IMR-90 (cell line): ENCODE measurements at regions not wholly inside any gene's neighbourhood (a gene's known extent, or its start where the extent isn't known, plus 50 kb on each side); places are given as distances from the start of the nearest gene placed in this dataset.

Experiments used
- ATAC-seq: fragments of 200-7000 bp; cut with Tn5 transposase; 2 replicates; pipeline ENCODE4 v1.9.1; 2020; ENCODE audit warnings: low read depth, mild to moderate bottlenecking, moderate library complexity
- BruUV-seq: library from RNA; stranded (reverse); fragments of 400-500 nt; replicated peaks from 2 replicates; lab custom pipeline; 2021; lab: Mats Ljungman, UMichigan
- CTCF ChIA-PET: fragments of 300-600 bp; formaldehyde crosslinking; extraction: SDS; loops from one replicate; lab custom pipeline; 2021; ENCODE audit warnings: antibody characterized with exemption; lab: Yijun Ruan, JAX
- POLR2A ChIA-PET: fragments of 300-600 bp; sonication (Branson Sonifier 250); formaldehyde crosslinking; loops from one replicate; lab custom pipeline; 2022; ENCODE audit warnings: antibody characterized with exemption; ENCODE audit not compliant: unreplicated experiment; lab: Charles Lee
- DNase-seq: peaks from one replicate; pipeline ENCODE4 v3.0.0; 2013
- H2AFZ ChIP-seq: replicated peaks from 2 replicates; pipeline ENCODE3; 2013; ENCODE audit warnings: low read length, mild to moderate bottlenecking; ENCODE audit not compliant: poor library complexity
- H2AK5ac ChIP-seq: 2 replicates; pipeline ENCODE4 v1.6.1; 2013; ENCODE audit warnings: low read depth, low read length, inconsistent platforms
- H2AK9ac ChIP-seq: replicated peaks from 2 replicates; pipeline ENCODE3; 2013; ENCODE audit warnings: mild to moderate bottlenecking, low read depth, low read length, moderate library complexity; ENCODE audit not compliant: poor library complexity
- H2BK120ac ChIP-seq: 2 replicates; pipeline ENCODE4 v1.6.1; 2013; ENCODE audit warnings: low read depth, low read length, inconsistent platforms
- H2BK15ac ChIP-seq: 3 replicates; pipeline ENCODE4 v1.6.1; 2013; ENCODE audit warnings: low read depth, low read length, inconsistent platforms
- H2BK20ac ChIP-seq: 2 replicates; pipeline ENCODE4 v1.6.1; 2013; ENCODE audit warnings: low read depth, mild to moderate bottlenecking, inconsistent platforms, low read length, moderate library complexity
- H2BK5ac ChIP-seq: 2 replicates; pipeline ENCODE4 v1.6.1; 2013; ENCODE audit warnings: mild to moderate bottlenecking, low read depth, low read length, inconsistent platforms; ENCODE audit not compliant: poor library complexity, severe bottlenecking
- H3K14ac ChIP-seq: replicated peaks from 2 replicates; pipeline ENCODE4 v1.6.1; 2013; ENCODE audit warnings: low read depth, low read length, inconsistent platforms
- H3K18ac ChIP-seq: 2 replicates; pipeline ENCODE4 v1.6.1; 2013; ENCODE audit warnings: low read depth, low read length, control low read depth
- H3K23ac ChIP-seq: 2 replicates; pipeline ENCODE4 v1.6.1; 2013; ENCODE audit warnings: low read depth, low read length, inconsistent platforms
- H3K27ac ChIP-seq: 2 replicates; pipeline ENCODE4 v1.5.1; 2013; ENCODE audit warnings: mild to moderate bottlenecking, control low read depth, low read length; ENCODE audit not compliant: insufficient read depth
- H3K27me3 ChIP-seq: 2 replicates; pipeline ENCODE4 v1.6.1; 2013; ENCODE audit warnings: low read length; ENCODE audit not compliant: control insufficient read depth, insufficient read depth
- H3K36me3 ChIP-seq: 2 replicates; pipeline ENCODE4 v1.6.1; 2013; ENCODE audit warnings: low read length, mixed read lengths; ENCODE audit not compliant: control insufficient read depth, insufficient read depth
- H3K4ac ChIP-seq: 2 replicates; pipeline ENCODE4 v1.6.1; 2013; ENCODE audit warnings: low read depth, low read length, inconsistent platforms
- H3K4me1 ChIP-seq: 2 replicates; pipeline ENCODE4 v1.6.1; 2013; ENCODE audit warnings: low read length, mixed read lengths; ENCODE audit not compliant: control insufficient read depth, insufficient read depth
- H3K4me2 ChIP-seq: 2 replicates; pipeline ENCODE4 v1.6.1; 2013; ENCODE audit warnings: low read depth, mild to moderate bottlenecking, control low read depth, low read length, moderate library complexity
- H3K4me3 ChIP-seq: 2 replicates; pipeline ENCODE4 v1.5.1; 2013; ENCODE audit warnings: low read depth, mild to moderate bottlenecking, control low read depth, low read length, moderate library complexity; ENCODE audit not compliant: insufficient read depth
- H3K56ac ChIP-seq: 2 replicates; pipeline ENCODE4 v1.6.1; 2013; ENCODE audit warnings: low read length, inconsistent platforms; ENCODE audit not compliant: insufficient read depth; ENCODE audit errors: extremely low read depth
- H3K79me1 ChIP-seq, 2 experiments: 2 replicates each; pipeline ENCODE4 v1.6.1; 2013; ENCODE audit warnings: low read length in 2 of 2, inconsistent platforms in 1 of 2, low read depth in 1 of 2
- H3K9ac ChIP-seq: 2 replicates; pipeline ENCODE4 v1.6.1; 2013; ENCODE audit warnings: low read depth, low read length, control low read depth
- H3K9me1 ChIP-seq: 2 replicates; pipeline ENCODE4 v1.6.1; 2013; ENCODE audit warnings: low read length, inconsistent platforms; ENCODE audit not compliant: insufficient read depth
- H3K9me3 ChIP-seq: 2 replicates; pipeline ENCODE4 v1.6.1; 2013; ENCODE audit warnings: low read length; ENCODE audit not compliant: control insufficient read depth, insufficient read depth
- H4K20me1 ChIP-seq: 2 replicates; pipeline ENCODE4 v1.6.1; 2013; ENCODE audit warnings: low read length, inconsistent platforms; ENCODE audit not compliant: insufficient read depth
- H4K5ac ChIP-seq: 2 replicates; pipeline ENCODE4 v1.6.1; 2013; ENCODE audit warnings: mild to moderate bottlenecking, low read depth, low read length, control low read depth
- H4K8ac ChIP-seq, 2 experiments: 2 replicates each; pipeline ENCODE4 v1.6.1; 2013; ENCODE audit warnings: low read depth in 2 of 2, low read length in 2 of 2, control low read depth in 1 of 2, inconsistent platforms in 1 of 2
- H4K91ac ChIP-seq: 2 replicates; pipeline ENCODE4 v1.6.1; 2013; ENCODE audit warnings: low read depth, low read length, inconsistent platforms; ENCODE audit not compliant: insufficient read depth
- BHLHE40 ChIP-seq: fragments of 150-350 bp; IDR thresholded peaks from 2 replicates; pipeline ENCODE4 v1.6.1; 2016; ENCODE audit warnings: mild to moderate bottlenecking, low read depth, low read length
- CEBPB ChIP-seq: IDR thresholded peaks from 2 replicates; pipeline ENCODE4 v1.6.1; 2012; ENCODE audit warnings: low read depth, low read length, improper control_type of control experiment
- NFE2L2 ChIP-seq: fragments of 150-350 bp; IDR thresholded peaks from 2 replicates; pipeline ENCODE4 v1.6.1; 2016; ENCODE audit warnings: low read depth, mild to moderate bottlenecking, low read length
- POLR2A ChIP-seq: IDR thresholded peaks from 2 replicates; pipeline ENCODE4 v1.6.1; 2012; ENCODE audit warnings: mild to moderate bottlenecking, low read depth, low read length
- RFX5 ChIP-seq: IDR thresholded peaks from 2 replicates; pipeline ENCODE4 v1.8.0; 2012; ENCODE audit warnings: low read depth, mild to moderate bottlenecking, low read length, moderate library complexity
- SMC3 ChIP-seq: fragments of 150-350 bp; IDR thresholded peaks from 2 replicates; pipeline ENCODE4 v1.6.1; 2016; ENCODE audit warnings: low read depth, mild to moderate bottlenecking, antibody characterized with exemption, low read length, moderate library complexity
- WGBS, 2 experiments: methylation state at CpG; one replicate each; pipeline versions ENCODE4 v1.1.5 to v1.1.7; 2013; ENCODE audit warnings: missing lambda C conversion rate in 2 of 2; ENCODE audit not compliant: insufficient read length in 1 of 2; ENCODE audit errors: extremely low coverage in 2 of 2; 5-methylcytosine and 5-hydroxymethylcytosine counted together
- dilution Hi-C: fragments of 300-500 bp; cut with HindIII; formaldehyde crosslinking; loops from one replicate; pipeline ENCODE4 v1.14.3; 2018; ENCODE audit warnings: low sequenced_read_pairs; ENCODE audit not compliant: unreplicated experiment
- in situ Hi-C: fragments of 300-500 bp; cut with MboI; formaldehyde crosslinking; loops from 3 replicates; pipeline ENCODE4 v1.14.3; 2019; ENCODE audit warnings: low sequenced_read_pairs, inconsistent platforms, mixed read lengths
- intact Hi-C: fragments of 100-400 bp; cut with micrococcal nuclease; formaldehyde crosslinking; loops from 2 replicates; pipeline ENCODE4 v1.10.0; 2022

- Histone ChIP-seq H2BK120ac (no peak overlapping the region), H4K91ac (no peak overlapping the region), H2AK9ac (no peak overlapping the region), H3K79me1 (no peaks in the 10 kb centered on the region), H3K36me3 (no peaks in the 10 kb centered on the region), H3K23ac (no peak overlapping the region), H3K4me2 (no peak overlapping the region), H3K27me3 (no peaks in the 10 kb centered on the region), H2BK15ac (no peak overlapping the region), H2BK5ac (no peak overlapping the region), H3K4me1 (no peaks in the 10 kb centered on the region), H2AFZ (no peak overlapping the region), H3K27ac (no peak overlapping the region), H2AK5ac (no peak overlapping the region), H3K9me1 (no peaks in the 10 kb centered on the region), H4K8ac (no peak overlapping the region), H3K18ac (no peak overlapping the region), H3K4me3 (no peak overlapping the region), H3K9me3 (no peaks in the 10 kb centered on the region), H3K4ac (no peak overlapping the region), H3K14ac (no peak overlapping the region), H2BK20ac (no peak overlapping the region), H3K56ac (no peak overlapping the region), H4K20me1 (no peaks in the 10 kb centered on the region), H3K9ac (no peak overlapping the region), H4K5ac (no peak overlapping the region)
- in situ Hi-C loops (no loop called here), dilution Hi-C loops (no loop called here), intact Hi-C loops (no loop called here)
- ATAC-seq (no peak), DNase-seq (no peak)
- TF ChIP-seq CEBPB (no peak), SMC3 (no peak), POLR2A (no peak), NFE2L2 (no peak), RFX5 (no peak), BHLHE40 (no peak)
- BruUV-seq, result no TSS peak
- WGBS, 2 experiments, result 43% methylated on average over 2 of the region's 3 CpGs; no CpG with 5 or more reads in 1 of the 2 experiments
- ChIA-PET CTCF (no interaction called here), POLR2A (no interaction called here)
These were observed 118.1 kb downstream of the EDEM1 start for GRCh38 chr3:5305684-5305989.
